Right hindlimb (tissue), 1 donor: ENCODE measurements at regions not wholly inside any gene's neighbourhood (a gene's known extent, or its start where the extent isn't known, plus 50 kb on each side); places are given as distances from the start of the nearest gene placed in this dataset.
"Not testable (repeated sequence)": the region's sequence is repeated elsewhere in the genome, so short reads cannot be mapped to it uniquely, and the experiment has no call there.

Experiments
- DNase-seq: peaks from one replicate; pipeline ENCODE4 v3.0.0-alpha.2; 2018

DNA sequence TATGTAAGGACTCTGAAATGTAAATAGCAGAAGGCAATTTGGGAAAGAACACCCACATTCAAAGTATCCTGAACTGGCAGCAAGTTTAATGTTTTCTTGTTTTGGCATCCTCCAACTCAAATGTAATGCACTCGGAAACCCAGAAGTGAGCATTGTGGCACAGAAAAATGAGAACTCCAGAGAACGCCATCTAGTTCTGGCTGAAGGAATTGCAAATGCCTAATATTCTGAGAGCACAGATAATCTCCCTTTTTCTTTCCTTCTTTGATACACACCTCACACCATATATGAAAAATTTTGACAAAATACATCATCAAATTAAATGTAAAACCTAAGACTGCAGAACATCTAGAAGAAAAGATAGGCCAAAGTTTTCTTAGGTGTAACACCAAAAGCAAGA is 52.1 kb downstream of the PWWP3B start:
- no peak for DNase-seq

- no peak for DNase-seq
Measured at GRCh38 chrX:106243376-106243775, 75.3 kb downstream of the PWWP3B start.

- DNase-seq, result no peak
Measured at GRCh38 chrX:106246511-106246910, 78.4 kb downstream of the PWWP3B start.

- no peak for DNase-seq
Measured at GRCh38 chrX:106247162-106247561, 79.1 kb downstream of the PWWP3B start.

DNA sequence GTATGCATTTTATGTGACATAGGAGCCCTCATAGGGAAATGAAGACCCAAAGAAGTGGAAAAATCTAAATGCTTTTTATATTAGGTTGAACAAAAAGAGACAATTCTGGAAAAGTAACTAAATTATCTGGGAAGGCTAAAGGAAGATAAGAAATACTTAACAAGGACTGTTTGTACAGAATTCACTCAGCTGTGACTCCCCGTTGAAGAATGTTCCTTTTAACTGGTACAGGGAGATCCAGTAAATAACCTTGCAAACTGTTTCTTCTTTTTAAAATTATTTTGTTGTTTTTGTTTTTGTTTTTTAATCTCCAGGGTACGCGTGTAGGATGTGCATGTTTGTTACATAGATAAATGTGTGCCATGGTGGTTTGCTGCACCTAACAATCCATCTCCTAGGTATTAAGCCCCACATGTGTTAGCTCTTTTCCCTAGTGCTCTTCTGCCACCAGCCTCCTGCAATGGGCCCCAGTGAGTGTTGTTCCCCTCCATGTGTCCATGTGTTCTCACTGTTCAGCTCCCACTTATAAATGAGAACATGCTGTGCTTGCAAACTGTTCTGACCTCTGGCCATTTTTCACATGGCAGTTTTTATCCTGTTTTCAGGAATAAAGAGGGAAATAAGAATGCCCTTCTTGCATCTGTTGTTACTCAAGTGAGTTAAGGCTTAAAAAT is 81.7 kb downstream of the PWWP3B start:
- DNase-seq, result no peak

GRCh38 chrX:106263817-106264216 is 95.7 kb downstream of the PWWP3B start:
- no peak for DNase-seq

- DNase-seq, result not testable (repeated sequence)
Measured at GRCh38 chrX:106273947-106274587, 106.0 kb downstream of the PWWP3B start.

GRCh38 chrX:106275172-106275571 is 107.1 kb downstream of the PWWP3B start:
- not testable (repeated sequence) for DNase-seq

GRCh38 chrX:106278951-106279350 is 110.8 kb downstream of the PWWP3B start:
- no peak for DNase-seq

DNA sequence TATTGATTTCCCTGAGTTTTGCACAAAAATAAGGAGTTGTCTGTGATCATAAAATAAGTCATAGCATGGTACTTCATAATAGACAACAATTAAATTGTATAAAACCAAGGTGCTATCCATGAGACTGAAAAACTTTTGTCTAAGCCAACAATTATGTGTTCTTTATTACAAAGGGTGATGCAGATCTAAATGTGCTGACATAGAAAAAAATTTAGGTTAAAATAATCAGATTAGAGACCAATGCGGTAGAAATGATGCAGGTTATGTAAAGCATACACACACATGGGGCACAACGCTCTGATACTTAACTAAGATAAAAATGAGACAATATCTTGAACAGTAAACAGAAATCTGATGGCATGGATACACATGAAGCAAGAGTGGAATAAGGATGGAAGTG is 113.3 kb downstream of the PWWP3B start:
- no peak for DNase-seq

DNA sequence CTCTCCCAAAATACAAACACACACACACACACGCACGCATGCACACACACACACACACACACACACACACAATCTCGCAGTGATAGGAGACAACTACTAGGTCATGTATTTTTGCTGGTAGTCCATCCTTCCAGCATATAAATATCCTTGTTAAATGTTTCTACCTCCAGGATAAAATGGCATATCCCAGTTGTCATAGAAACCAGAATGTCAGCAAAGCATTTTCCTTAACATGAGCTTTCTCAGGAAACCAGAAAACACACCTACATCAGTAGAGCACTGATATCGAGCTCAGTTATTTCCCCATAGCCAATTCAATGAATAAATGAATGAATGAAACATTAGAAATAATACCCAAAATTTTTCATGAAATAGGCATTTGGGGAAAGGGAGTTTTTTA is 115.7 kb downstream of the PWWP3B start:
- DNase-seq, result no peak

- DNase-seq, result no peak
Measured at GRCh38 chrX:106284431-106285025, 116.4 kb downstream of the PWWP3B start.

- DNase-seq, result no peak
Measured at GRCh38 chrX:106286053-106286650, 118.0 kb downstream of the PWWP3B start.

GRCh38 chrX:106290778-106291177 is 122.7 kb downstream of the PWWP3B start:
- not testable (repeated sequence) for DNase-seq

DNA sequence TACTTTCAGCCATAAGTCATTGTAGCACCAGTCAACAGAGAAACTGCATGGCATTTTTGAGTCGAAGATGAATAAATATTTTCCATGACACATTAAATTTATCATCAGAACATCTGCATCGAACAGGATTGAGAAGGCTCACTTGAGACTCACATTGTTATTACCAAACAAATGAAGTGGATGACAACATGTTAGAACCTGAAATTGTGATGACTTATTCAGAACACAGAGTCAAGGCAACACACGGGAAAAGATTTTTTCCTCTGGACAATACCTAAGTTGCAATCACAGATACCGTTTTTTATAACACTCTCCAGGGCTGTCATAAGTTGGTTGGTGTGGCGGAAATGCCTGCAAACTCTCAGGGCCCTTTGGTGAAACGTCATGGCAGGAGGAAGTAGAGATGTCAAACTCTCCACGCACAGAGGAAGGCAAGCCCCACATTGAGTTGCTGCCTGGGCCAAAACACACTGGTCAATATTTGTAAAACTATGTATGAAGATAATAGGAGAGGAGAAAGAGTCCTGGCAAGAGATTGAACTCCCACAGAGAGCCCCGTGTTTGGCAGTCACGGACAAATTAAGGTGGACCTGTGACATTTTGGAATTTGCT is 123.8 kb downstream of the PWWP3B start:
- not testable (repeated sequence) for DNase-seq

- no peak for DNase-seq
Measured at GRCh38 chrX:106300239-106300638, 132.1 kb downstream of the PWWP3B start.

DNA sequence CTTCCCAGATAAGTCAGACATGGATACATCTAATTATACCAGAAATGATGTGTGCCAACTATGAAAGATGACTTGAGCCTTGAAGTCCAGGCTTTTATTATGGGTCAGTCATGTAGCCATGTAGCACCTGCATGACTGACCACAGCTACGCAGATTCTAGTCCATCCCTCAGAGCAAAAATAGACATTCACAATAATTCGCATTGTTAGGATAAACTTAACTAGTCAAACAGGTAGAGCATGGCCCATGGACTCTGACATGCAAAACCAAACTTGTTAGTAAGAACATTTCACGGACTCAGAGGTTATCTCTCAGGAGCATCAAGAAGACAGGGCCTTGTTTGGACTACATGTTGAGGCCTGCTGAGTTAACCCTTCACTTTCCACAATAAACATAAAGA is 132.6 kb downstream of the PWWP3B start:
- DNase-seq, result no peak

DNA sequence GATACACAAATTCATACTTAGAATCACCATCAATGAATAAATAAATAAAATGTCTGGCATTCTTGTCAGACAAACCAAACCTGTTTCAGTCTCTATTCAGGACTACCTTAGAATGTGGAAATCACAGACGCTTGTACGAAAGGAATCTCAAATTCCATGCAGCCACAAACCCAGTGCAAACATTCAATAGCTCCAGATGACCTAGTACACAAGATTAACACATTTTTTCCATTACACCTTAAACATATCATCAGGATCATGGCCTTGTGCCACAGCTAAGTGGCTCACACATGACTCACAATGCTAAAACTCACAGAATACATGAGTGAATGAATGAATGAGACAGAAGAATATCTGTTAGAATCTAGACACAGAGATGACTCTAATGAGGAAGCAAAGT is 134.2 kb downstream of the PWWP3B start:
- DNase-seq, result no peak

DNA sequence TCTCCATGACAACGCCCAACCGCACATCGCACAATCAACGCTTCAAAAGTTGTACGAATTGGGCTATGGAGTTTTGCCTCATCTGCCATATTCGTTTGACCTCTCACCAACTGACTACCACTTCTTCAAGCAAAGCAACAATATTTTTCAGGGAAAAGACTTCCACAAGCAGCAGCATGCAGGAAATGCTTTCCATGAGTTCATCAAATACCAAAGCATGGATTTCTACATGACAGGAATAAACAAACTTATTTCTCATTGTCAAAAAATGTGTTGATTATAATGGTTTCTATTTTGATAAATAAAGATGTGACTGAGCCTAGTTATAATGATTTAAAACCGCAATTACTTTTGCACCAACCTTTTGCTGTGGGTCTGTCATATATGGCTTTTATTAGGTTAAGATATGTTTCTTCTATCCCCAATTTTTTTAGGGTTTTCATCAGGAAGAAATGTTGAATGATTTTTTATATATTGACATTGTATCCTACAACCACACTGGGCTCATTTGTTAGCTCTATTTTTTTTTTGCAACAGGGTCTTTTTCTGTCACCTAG is 138.4 kb downstream of the PWWP3B start:
- DNase-seq, result no peak

DNA sequence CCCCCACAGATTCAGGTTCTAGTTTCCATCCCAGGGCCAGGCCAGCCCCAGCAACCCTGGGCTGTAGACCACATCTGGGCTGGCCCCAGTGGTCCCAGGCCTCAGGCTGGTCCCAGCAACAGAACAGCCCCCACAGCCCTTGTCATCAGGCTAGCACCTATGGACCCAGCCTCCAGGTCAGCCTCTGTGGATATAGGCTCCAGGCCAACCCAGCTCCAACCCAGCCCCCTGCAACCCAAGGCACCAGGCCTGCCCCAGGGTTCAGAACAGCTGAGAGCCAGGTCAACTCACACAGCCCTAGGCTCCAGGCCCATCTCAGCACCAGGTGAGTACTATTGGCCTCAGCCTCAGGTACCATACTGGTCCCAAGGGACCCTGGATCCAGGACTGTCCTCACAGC is 155.3 kb downstream of the PWWP3B start:
- DNase-seq, result no peak

DNA sequence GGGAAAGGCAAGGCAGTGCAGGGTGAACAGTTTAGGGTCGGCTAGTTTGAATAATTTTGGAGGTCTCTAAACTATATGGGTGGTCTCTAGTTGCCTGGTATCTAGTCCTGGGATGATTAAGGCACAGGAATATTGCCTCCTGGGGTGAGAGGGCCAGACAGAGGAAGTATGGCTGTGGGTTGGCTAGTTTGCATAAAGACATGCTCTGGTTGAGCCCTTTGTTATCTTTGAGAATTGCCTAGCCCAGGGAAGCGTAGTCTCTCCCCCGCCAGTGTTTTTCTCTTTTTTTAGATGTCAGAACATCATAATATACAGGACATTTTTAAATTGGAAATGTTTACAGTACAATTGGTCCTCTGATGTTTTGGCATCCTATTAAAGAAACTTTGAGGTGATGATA is 163.5 kb downstream of the PWWP3B start:
- no peak for DNase-seq

DNA sequence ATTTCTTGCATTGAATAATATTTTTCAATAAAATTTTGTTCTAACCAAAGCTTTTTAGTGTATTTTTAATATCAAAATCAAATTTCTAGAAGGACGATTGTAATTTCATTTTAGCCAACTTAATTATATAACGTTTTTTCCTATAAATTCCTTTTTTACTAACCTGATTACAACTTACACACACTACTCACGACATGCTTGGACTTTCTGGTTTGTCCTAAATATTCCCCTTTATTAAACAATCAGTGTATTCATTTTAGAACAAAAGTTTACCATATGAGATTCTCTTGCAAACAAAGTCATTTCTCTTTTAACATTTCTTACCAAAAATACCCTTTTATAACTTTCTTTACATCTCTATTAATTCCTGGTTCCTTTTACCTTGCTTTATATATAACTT is 173.7 kb downstream of the PWWP3B start:
- no peak for DNase-seq

- DNase-seq, result no peak
Measured at GRCh38 chrX:106356580-106356979, 188.5 kb downstream of the PWWP3B start.
